ENCODE measurements at regions not wholly inside any gene's neighbourhood (a gene's known extent, or its start where the extent isn't known, plus 50 kb on each side); places are given as distances from the start of the nearest gene placed in this dataset.
A peak's percentile ranks its signal among the peaks of the same experiment; 100 is the strongest.
"Not testable (repeated sequence)": the region's sequence is repeated elsewhere in the genome, so short reads cannot be mapped to it uniquely, and the experiment has no call there.

DNA sequence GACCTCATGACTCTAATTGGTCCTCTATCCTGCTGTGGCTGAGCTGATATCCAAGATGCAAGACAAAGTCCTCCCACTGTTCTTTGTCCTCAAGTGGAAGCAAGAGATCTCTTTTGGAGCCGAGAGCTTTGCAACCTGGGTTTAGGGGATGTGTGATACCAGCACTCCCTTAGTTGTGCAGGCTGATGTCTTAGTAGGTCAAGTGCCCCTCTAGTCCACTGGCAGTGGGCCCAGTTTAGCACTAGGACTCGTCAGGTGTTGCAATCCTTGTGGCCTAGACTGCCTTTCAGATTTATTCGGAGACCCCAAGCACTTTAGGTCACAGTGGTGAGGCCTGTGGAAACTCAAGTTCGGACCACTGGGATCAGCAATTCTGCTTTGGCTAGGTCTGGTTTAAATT is 64.0 kb downstream of the GPRASP3 start:
- DNase-seq: no peak

DNA sequence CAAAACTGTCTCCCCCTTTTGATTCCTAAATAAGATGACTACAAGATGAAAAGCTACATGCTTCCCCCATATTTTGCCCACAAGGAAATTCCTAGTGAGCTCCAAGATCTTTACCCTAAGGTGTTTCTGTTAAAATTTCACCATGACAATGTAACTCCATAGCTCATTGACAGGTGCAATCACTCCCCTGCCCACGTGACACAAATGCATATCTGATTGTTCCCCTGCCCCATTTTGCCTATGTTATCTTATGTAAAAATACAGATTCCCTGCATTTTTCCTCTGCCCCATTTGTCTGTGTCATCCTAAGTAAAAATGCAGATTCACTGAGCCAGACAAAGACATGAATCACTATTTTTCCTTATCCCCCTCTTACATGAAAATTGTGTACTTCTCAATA is 66.7 kb downstream of the GPRASP3 start:
- DNase-seq: no peak

DNA sequence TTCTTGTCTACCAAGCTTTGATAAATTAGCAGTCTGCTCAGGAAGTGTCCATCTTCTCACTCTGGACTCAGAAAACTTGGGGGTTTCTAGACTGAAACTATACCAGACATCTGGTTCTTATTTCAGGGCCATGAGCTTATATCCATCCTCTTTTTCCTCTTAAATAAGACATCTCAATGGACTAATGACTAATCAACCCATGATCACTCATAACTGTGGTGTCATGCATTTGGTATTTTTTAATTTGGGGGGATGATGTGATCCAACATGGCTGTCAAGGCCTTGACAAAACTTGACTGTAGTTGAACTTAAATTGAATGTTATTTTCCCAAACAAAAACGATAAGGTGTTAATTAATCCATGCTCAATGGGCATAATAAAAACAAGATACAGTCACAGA is 87.8 kb downstream of the GPRASP3 start:
- DNase-seq: no peak

DNA sequence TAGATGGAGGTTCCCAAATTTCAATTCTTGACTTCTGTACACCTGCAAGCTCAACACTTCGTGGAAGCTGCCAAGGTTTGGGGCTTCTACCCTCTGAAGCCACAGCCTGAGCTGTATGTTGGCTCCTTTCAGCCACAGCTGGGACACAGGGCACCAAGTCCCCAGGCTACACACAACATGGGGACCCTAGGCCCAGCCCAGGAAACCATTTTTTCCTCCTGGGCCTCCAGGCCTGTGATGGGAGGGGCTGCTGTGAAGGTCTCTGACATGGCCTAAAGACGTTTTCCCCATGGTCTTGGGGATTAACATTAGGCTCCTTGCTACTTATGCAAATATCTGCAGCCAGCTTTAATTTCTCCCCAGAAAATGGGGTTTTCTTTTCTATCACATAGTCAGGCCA is 97.7 kb downstream of the GPRASP3 start:
- DNase-seq: not testable (repeated sequence)

DNA sequence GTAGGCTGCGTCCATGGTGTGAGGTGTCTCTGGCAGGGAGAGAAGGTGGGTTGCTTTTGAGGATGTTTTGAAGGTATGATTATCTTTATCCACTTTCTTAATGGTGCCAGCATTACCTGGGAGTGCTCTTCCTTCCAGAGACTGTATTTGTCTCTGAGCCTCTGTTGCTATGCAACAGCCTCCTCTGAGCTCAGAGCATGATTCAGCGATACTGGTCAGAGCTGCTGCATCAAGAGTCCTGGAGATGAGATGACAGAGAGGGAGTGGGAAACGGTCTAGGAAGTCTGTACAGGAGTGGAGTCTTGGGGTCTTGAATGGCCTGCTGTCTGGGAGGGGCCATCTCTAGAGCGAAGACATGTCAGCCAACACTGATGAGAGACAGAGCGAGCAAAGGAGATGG is 104.4 kb upstream of the RAB40AL start:
- no peak for DNase-seq

DNA sequence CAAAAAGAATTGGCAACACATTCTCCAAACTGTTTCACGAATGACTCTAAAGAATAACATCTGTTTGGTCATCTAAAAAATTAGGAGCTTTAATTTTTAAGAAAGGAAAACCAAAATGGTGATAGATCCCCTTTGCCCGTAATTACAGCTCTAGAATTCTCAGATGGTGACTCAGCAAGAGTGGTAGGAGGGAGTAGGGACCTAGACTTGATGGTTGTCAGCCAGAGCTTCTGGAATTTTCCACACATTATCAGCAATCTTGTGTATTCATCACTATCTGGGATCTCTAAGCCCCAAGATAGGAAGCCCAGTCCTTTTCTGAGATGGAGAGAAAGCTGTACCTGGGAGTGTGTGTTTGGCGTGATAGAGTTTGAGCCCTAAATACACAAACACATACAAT is 103.9 kb upstream of the RAB40AL start:
- no peak for DNase-seq

DNA sequence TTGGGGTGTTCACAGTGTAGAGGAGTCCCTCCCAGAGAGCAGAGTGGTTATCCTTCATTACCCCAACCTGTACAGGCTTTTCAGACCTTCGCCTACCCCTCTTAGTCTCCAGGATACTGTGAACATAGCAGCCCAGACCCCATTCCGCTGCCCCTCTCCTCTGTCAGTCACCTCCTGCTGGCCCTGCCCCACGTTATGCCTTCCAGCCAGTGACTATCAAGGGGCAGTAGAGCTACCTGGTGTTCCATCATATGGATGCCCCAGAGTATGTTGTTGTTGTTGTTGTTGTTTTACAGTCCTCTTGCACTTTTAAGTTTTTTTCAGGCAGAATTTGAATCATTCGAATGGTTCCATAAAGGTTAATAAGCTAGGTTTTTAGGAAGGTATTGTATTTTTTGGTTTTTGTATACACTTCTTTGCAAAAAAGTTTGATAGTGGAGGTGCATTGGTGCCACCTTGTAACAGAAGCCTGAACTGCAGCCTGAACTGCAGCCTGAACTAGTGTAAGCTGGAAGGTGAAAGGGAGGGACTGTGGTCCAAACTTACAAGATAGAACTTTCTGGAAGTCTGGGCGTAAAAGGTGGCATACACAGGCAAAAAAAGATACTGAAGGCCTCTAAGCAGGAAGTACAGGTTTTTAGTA is 101.4 kb upstream of the RAB40AL start:
- no peak for DNase-seq

DNA sequence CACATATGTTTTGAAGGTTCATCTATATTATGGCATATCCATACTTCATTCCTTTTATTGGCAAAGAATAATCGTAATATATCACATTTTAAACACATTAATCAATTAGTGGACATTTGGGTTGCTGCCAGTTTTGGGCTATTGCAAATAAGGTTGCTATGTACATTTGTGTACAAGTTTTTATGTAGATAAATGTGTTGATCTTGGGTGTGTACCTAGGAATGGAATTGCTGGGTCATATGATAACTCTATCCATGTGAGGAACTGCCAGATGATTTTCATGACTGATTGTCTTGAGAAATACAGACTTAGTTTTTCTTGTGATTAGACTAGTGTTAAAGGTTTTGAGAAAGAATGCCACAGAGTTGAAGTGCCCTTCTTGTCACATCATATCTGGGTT is 99.2 kb upstream of the RAB40AL start:
- DNase-seq: no peak

DNA sequence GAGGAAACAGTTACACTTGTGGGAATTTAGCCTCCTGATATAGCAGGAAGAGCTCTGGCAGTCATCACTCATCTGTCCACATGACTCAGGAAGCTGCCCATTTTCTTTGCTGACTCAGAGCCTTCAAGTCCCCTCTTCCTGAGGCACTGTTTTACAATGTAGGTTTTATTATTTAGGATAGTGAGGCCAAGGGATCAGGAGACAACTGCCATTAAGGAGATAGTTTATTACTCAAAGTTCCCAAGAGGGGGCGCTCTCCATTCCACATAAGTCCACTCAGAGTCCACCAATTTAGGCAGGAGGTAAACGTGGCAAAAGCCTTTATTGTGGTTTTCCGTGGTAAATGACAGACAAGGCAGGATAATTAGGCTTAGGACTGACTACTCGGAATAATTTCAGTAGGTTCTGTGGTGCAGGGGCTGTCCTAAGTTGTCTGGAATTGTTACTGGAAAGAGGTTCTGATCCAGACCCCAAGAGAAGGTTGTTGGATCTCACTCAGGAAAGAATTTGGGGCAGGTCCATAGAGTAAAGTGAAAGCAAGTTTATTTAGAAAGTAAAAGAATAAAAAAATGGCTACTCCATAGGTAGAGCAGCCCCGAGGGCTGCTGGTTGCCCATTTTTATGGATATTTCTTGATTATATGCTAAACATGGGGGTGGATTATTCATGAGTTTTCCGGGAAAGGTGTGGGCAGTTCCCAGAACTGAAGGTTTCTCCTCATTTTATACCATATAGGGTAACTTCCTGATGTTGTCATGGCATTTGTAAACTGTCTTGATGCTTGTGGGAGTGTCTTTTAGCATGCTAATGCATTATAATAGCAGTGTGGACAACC is 96.0 kb upstream of the RAB40AL start:
- DNase-seq: no peak

DNA sequence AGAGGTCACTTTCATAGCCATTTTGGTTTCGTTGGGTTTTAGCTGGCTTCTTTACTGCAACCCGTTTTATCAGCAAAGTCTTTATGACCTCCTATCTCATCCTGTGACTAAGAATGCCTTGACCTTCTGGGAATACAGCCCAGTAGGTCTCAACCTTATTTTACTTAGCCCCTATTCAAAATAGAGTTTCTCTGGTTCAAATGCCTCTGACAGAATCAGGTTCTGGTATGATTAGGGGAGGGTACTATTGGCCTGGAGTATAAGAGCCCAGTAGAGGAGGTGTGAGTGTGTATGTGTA is 95.4 kb upstream of the RAB40AL start:
- DNase-seq: no peak

DNA sequence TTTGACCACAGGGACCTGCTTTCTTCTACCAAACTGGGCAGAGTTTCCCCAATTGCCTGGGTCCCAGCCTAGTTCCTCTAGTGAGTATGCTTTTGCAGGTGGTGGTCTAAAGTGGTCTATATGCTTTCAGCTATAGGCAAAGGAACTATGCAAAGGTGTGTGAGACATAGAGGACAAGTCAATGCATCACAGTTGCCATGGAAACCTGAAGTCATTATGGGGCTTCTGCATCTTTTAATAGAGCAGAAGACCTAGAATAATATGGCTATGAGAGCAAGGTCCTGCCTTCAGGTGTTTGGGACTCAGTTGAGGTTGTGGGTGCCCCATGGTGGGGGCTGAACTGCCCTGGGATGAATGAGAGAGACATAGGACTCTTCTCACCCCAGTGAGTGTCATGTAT is 92.1 kb upstream of the RAB40AL start:
- no peak for DNase-seq

DNA sequence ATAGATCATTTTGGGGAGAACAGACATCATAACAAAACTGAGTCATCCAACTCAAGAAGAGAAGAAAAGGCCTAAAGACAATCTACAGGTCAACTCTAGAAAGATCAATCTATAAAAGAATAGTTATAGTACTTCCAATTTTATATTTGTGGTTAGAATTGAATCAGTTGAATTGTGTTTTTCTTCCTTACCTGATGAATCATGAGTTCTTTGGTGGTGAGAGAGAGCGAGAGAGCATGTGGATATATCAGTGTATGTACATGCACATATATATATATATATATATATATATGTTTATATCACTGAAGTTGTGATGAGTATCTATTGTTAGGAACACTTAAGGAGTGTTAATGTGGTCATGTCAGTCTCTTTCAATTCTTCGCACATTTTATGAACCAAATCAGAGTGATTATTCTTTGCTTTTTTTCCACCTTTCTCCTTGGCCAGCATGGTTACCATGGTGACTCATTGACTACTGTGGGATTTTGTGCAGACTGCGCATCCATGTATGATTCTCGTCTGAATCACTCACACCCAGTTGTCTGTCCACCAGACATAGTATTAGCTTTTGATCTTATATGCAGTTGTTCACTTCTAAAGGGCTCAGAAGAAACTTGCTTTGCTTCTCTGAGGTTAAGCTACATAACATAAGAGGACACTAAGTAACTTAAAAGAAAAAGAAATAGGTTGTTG is 90.4 kb upstream of the RAB40AL start:
- DNase-seq: no peak

DNA sequence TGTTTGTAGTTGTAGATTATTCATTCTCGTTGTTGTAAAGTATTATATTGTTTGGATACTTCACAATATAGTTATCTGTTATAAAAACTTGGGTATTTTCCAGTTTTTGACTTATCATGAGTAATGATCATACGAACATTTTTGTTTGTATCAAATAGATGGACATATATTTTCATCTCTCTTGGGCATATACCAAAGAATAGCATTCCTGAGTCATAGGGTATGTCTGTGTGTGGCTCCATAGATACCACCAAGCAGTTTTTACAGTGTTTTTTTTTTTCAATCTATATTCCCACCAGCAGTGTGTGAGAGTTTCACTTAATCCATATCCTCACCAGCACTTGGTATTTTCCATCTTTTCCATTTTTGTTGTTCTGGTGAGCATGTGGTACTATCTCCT is 89.7 kb upstream of the RAB40AL start:
- DNase-seq: no peak

DNA sequence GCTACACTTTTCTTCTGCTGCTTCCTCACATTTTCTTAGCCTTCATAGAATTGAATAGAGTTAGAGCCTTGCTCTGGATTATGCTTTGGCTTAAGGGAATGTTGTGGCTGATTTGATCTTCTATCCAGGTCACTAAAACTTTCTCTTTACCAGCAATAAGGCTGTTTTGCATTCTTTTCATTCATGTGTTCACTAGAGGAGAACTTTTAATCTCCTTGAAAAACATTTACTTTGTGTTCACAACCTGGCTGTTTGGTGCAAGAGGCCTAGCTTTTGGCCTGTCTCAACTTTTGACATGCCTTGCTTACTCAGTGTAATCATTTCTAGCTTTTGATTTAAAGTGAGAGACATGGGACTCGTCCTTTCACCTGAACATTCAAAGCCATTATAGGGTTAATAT is 87.7 kb upstream of the RAB40AL start:
- DNase-seq: no peak

DNA sequence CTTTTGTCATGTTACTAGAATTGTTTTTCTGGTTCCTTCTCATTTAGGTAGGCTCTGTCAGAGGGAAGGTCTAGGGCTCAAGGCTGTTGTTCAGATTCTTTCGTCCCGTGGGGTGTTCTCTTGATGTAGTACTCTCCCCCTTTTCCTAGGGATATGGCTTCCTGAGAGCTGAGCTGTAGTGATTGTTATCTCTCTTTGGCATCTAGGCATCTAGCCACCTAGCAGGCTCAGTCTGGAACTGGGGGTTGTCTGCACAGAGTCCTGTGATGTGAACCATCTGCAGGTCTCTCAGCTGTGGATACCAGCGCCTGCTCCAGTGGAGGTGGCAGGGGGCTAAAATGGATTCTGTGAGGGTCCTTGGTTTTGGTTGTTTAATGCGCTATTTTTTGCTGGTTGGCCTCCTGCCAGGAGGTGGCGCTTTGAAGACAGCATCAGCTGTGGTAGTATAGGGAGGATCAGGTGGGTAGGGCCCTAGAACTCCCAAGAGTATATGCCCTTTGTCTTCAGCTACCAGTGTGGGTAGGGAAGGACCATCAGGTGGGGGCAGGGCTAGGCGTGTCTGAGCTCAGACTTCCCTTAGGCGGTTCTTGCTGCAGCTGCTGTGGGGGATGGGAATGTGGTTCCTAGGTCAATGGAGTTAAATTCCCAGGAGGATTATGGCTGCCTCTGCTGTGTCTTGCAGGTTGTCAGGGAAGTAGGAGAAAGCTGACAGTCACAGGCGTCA is 78.1 kb upstream of the RAB40AL start:
- DNase-seq: not testable (repeated sequence)

DNA sequence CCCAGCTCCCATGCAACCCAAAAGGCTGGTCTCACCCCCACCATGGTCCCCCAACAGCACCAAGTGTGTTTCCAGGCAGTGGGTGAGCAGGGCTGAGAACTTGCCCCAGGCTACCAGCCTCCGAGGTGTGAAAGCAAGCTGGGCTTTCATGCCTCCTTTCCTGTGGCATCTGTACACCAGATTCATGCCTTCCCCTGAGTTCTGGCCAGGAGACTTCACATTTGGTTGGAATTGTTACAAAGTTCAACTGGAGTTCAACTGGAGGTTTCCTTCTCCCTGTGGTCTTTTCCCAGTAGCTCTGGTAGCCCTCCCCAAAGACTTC is 77.6 kb upstream of the RAB40AL start:
- no peak for DNase-seq

DNA sequence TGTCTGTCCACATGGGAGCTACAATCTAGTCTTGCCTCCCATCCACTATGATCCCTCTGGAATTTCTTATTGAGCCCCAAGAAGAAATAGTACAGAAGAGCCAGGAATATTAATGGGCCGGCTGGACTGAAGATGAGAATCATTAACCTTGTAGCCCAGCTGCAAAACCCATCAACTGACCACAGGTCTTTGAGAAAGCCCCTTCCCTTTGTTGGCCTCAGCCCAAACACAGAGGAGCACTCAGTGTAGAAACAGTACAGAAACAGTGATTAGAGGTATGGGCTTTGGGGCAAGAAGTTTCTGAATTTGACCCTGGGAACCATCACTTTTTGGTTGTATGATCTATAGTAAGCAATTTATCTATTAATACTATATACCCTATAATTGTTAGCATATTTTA is 76.8 kb upstream of the RAB40AL start:
- DNase-seq: no peak

DNA sequence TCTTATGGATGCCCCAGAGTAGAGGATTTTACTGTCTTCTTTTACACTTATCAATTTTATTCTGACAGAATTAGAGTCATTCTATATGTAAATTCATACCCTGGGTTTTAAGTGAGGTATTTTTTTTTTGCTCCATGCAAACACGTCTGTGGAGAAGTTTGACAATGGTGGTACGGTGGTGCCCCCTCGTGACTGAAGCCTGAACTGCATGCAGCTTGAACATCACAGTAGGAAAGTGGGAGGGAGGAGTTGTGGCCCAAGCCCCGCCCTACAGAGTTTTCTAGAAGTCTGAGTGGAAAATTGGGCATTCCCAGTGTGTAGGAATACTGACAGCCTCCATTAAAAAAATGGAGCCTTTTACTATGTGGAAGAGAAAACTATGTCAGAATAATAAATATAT is 73.3 kb upstream of the RAB40AL start:
- peak; percentile 79 for DNase-seq

DNA sequence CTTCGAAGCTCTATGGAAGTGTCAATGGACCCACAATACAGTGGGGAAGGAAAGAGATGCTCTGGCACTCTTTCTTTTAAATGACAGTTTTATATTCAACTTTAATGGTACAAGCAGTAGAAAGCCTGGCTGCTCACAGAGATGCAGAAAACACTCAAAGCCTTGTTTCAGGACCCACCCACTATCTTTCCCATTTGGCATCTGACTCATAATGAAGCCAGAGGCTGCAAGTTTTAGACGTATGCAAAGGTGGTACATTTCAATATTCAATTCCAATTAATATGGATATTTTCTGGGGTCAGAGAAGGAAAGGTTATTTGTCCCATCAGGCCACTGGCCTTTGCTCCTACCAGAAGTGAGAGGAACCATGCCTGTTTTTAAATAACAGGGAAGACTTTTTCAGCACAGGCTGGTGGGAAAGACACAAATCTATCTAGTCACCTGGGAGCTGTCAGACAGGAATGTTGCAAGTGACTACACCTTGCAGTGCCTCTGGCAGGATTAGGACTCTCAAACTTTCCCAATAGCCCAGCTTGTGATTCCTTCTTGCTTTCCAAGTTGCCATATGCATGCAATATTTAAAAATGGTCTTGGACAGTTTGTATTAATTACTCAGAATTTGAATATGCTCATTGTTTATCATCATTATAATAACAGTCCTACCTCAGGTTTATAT is 70.0 kb upstream of the RAB40AL start:
- no peak for DNase-seq

DNA sequence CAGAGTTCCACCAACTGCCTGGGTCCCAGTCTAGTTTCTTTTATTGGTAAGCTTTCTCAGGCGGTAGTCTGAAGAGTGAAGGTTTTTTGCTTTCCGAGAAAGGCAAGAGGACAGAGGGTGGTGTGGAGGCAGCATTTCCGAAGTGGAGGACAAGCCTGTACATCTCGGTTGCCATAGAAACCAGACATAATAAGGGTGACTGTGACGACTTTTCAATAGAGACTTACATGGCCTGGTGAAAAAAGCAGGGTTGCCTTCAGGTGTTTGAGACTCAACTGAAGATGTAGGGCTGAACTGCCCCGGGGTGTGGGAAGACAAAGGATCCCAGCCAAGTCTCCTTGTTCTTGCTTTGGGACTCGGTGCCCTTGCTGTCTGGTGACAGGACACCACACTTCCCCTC is 53.6 kb upstream of the RAB40AL start:
- DNase-seq: no peak

Measured in activated gamma-delta T cell treated with Interleukin-2 at 50 U/mL for 16 hours (primary cell).